HG03064 (cell line): ENCODE measurements at regions not wholly inside any gene's neighbourhood (a gene's known extent, or its start where the extent isn't known, plus 50 kb on each side); places are given as distances from the start of the nearest gene placed in this dataset.
A peak's percentile ranks its signal among the peaks of the same experiment; 100 is the strongest.

Source experiments
- ATAC-seq: cut with Tn5 transposase; IDR thresholded peaks from one replicate; pipeline ENCODE4 v1.9.1; 2021; ENCODE audit warnings: low read depth; ENCODE audit not compliant: unreplicated experiment

DNA sequence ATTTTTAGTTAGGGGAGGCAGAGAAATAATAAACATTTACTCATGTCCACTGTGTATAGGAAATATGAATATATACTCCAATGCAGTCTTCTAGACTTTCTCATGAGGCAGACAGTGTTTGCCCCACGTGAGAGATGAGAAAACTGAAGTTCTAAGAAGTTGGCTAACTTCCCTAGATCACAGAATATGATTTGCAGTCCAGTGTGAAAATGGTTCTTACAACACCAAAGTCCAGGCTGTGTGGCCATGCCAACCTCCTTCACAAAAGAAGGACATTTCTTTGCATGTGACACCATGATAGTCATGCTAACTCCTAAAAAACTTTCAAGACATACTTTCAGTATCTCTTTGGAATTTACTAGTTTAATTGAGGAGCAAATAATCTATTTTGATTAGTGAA lies 143.7 kb downstream of the IRS1 start:
- ATAC-seq, result no peak

DNA sequence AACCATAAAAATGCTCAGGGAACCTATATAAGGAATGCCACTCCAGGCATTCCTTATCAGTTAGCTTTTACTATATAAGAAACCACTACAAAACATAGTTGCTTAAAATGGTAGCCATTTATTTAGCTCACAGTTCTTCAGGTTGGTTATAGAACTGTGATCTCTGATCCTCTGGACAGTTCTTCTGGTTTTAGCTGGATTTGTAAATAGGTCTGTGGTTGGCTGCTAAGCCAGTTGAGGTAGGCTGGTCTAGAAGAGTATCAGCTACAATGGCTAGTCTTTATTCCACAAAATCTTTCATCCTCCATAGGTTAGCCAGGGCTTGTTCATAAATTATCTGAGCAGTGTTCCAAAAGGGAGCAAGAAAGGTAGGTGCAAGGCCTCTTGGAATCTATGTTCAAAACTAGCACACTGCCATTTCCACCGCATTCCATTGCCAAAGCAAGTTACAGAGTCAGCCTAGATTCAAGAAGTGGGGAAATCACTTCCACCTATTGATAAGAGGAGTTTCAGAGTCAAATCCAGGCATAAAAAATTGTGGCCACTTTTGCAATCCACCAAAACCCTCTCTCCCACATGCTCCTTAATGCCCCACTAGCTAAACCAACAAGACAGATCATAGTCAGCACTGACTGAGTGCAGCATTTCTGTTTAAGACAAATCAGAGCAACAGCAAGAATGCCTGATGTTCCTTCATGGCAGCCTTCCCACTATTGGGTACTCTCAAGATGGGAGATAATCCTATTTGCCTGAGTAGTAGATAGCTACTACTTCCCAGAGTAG lies 146.4 kb downstream of the IRS1 start:
- ATAC-seq, result no peak

DNA sequence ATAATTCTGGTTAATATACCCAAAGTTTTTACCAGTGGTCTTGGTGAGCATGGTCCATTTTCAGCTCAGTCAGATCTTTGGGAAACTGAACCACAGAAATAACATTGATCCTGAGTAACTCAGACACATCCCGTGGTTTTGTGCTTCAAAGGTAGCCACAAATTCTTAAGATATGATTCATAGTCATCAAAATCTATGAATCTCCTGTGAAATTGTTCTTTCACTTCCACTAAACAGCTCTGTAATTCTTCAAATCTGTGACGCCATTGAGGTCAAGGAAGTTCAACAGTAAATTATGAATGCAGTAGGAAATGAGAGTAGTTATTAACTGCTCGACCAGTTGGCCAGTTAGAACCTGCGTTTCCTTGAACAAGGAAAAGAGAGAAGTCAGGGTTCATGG lies 147.3 kb downstream of the IRS1 start:
- ATAC-seq, result no peak

DNA sequence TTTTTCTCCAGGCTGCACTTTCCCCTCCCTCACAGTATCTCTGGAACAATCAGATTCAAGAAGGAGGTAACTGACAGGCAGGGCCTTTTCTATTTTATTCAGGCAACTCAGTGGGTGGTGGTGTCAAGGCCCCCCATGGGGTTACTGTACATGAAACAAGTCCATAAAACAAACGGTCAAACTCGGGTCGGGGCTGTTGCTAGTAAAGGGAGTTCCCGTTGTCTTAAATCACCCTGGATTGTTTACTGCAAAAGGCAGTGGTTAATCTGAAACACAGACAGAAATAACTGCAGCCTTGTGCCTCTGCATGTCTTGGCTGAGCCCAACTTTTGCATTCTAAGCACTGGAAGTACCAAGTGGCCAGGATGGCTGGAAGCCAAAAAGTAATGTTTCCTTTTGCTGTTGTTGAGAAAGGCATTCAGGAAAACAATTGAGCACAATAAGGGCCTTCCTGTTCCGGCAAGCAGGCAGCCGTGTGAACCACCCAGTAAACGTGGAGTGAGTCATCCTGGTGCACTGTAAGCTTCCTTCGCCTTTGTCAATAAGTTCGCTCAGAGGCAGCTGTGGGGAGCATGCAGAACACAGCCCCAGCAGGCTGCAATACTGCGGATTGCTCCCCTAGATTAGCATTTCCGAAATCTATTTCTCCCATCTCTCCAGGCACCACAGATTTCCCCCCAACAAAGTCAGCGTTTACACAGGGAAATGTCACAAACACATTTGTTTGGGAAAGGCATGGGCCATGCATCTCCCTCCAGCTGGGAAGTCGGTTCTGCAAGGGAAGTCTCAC lies 149.6 kb downstream of the IRS1 start:
- peak; percentile 93 for ATAC-seq

DNA sequence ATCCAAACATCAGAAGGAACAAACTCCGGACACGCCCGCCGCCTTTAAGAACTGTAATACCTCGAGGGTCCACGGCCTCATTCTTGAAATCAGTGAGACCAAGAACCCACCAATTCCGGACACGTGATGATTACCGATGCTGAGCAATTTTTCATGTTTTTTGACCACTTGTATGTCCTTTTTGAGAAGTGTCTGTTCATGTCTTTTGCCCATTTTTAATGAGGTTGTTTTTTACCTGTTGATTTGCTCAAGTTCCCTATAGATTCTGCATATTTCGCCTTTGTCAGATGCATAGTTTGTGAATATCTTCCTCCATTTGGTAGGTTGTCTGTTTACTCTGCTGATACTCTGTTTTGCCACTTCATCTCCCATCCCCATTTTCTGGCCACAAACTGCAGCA lies 150.4 kb downstream of the IRS1 start:
- ATAC-seq, result no peak

DNA sequence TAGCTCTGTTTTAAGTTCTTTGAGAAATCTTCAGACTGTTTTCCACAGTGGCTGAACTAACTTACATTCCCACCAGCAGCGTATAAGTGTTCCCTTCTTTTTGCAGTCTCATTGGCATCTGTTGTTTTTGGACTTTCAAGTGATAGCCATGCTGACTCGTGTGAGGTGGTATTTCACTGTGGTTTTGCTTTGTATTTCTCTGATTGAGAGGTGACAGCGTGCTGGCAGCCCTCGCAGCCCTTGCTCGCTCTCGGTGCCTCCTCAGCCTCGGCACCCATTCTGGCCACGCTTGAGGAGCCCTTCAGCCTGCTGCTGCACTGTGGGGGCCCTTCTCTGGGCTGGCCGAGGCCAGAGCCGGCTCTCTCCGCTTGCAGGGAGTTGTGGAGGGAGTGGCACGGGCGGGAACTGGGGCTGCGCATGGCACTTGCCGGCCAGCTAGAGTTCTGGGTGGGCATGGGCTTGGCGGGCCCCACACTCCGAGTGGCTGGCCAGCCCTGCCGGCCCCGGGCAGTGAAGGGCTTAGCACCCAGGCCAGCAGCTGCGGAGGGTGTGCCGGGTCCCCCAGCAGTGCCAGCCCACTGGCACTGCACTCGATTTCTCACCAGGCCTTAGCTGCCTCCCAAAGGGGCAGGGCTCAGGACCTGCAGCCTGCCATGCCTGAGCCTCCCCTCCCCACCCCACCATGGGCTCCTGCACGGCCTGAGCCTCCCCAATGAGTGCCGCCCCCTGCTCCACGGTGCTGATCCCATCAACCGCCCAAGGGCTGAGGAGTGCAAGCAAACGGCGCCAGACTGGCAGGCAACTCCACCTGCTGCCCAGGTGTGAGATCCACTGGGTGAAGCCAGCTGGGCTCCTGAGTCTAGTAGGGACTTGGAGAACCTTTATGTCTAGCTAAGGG lies 151.8 kb downstream of the IRS1 start:
- ATAC-seq, result no peak

DNA sequence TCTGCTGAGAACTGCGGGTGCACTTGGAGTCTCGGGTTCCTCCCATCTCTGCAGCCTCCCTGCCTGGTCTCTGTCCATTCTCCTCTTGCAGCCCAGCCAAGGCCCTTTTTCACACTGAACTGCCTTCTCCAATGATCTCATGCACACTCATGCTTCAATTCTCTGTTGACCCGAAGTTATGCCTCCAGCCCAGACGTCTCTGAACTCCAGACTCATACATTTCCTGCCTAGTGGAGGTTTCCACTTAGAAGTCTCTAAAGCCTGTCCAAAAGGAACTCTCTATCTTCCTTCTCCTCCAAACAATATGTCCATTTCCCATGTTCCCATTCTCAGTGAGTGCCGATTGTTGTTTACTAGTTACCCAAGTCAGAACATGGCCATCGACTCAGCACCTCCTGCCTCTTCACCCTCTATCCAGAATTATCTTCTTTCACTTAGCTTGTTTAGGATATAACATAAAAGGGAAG lies 155.2 kb downstream of the IRS1 start:
- ATAC-seq, result no peak

DNA sequence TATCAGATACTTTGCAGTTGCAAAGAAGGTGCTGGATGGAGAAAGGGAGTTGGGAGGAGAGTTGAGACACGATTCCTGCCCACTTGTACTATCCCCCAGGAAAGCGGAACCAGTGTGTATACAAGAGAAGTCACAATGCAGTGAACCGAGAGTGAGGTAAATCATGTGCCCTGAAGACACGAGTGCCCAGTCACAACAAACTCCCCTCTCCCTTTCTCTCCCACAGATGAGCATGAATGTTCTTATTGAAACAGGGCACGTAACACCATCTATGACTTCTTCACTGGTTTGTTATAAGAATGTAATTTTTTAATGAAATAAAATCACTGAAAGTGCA lies 155.7 kb downstream of the IRS1 start:
- no peak for ATAC-seq

DNA sequence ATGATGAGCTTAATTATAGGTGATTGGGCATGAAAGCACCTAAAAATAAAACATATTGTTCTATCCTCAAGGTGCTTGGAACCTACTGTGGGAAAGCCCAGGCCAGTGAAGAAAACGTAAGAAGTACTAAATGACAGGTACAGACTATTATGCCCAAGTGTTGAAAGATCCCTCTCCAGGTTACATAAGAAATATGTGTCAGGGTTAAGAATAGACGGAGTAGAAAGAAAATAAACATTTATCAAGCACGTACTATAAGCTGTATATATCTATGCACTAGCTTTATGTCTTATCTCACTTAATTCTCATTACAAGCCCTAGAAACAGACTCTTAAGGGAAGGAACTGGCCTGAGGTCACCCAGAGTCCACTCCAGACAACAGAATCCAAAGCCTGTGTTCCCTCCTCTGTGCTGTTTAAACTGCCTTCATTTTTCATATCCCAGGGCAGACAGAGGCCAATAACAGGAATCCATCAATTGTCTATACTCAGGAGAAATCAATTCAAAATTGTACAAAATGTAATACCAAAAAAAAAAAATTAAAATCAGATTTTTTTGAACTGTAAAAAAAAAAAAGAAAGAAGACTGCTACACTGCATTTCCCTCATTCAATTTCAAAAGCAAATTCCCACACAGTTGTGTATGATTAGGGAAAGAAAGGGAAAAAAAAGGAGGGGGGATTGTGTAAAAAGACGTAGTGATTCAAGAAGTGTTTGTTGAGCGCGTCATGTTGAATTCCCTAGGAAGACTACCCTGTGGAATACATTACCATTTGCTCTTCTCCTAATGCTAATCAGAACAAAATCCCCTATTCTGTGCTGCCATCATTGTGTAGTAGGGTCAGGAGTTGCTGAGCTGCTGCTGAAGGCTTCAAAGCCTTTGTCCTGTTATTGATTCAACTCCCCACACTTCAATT lies 156.3 kb downstream of the IRS1 start:
- no peak for ATAC-seq

DNA sequence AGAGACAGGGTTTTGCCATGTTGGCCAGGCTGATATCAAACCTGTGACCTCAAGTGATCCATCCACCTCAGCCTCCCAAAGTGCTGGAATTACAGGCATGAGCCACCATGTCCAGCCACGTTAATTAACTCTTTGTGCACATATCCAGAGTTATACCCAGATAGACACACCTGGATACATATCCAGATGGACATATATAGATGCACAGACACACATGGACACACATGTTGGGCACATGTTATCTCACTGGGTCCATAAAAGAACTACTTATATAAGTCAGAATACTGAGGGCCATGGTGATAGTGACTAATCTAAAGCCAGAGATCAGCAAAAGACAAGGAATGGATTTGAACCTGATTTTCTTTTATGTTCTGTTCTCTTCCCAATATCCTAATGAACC lies 158.6 kb downstream of the IRS1 start:
- ATAC-seq, result no peak

DNA sequence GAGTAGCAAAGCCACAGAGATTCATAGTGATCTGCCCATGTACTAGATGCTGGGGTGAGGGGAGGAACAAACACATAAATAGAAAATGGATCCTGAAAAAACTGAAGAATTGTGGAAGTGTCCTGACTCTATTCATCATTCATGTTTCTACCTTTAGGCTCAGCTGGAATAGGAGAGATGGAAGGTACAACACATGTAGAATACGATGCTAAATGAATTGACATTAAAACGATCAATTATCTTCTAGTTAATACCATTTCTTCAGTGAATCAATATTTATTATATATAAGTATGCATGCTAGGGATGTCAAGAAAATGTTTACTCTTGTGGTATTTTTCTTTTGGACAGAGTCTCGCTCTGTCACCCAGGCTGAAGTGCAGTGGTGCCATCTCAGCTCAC lies 159.1 kb downstream of the IRS1 start:
- no peak for ATAC-seq

DNA sequence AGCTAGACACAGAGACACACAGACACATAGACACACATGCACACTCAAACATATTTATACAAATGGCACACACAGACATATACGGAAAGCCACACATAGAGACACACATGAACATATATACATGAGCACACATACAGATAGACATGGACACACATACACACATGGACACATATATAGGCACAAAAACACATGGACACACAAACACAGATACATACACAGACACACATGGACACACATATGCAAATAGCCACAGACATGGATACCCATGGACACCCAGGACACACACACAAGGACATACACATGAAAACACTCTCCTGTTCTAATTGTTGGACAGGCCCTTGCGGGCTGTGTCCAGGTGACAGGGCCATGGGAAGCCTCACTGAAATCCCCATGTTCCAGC lies 160.1 kb downstream of the IRS1 start:
- ATAC-seq, result no peak

DNA sequence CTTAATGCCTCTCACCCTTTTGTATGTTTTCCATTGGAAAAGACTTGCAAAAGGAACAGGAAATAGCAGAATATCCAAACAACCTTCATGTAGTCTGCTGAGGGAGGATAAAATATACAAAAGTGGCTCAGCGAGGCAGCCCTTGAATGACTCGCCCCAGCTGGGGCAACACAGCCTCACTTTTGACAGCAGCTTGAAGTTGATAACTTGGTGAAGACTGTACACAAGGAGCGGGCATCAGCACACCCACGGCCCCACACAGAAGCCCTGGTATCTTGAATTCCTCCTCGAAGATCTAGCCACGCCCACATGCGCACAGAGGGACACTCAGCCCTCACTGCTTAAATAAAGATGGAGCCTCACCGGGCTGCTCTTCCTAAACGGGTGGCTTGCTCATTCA lies 161.0 kb downstream of the IRS1 start:
- ATAC-seq, result no peak

DNA sequence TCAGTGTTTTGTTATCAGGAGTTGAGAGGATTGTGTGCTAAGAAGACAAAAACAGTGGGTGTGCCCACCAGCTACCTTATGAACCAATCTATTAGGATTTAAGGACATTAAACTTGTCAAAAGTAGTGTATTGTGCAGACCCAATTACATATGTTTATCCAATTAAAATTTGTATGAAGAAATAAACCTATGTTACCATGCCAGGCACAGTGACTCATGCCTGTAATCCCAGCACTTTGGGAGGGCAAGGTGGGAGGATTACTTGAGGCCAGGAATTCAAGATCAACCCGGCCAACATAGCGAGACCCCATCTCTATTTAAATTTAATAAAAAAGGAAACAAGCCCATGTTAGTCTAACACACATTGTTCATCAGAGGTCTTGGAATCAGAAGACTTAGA lies 162.2 kb downstream of the IRS1 start:
- ATAC-seq, result no peak

DNA sequence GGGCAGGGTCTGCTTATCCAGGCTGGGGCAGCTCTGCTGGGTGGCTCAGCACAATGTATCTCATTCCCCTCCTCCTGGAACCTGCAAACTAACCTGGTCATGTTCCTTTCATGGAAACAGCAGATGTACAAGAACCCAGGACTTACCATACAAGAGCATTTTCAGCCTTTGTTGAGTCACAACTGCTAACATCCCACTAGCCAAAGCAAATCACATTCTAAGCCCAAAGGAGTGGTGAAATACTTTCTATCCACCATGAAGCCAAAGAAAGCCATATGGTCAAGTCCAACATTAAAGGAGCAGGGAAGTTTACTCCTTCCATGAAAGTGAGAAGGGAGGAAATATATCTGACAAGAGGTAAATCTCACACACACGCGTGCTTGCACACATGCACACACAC lies 163.0 kb downstream of the IRS1 start:
- ATAC-seq, result no peak

DNA sequence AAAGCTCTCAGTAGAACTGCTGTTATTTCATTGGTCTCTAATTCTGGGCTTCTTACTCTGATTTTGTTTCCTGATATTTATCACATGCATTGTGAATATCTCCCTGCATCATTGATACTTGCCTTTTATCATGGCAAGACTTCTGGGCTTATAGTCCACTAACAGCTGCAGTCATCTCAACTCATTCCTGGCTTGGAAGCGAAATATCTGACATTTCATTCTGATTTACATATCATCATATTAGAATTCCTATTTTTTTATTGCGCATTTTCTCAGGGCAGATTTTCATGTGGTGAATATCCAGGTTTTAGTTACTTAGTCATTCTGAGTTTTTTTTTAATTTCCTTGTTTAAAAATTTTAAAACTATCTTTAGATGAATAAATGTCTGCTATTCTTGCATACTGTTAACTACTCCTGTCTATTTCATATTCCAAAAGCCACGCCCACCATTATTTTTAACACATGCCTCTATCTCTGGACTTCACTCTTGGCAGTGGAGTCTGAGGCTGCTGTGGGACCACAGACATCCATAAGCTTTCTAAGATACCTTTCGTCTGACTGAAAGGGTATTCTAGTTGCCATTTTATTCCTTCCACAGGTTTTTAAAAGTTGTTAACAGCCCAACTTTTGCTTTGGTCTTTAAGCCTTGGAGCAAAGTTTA lies 164.5 kb downstream of the IRS1 start:
- ATAC-seq, result no peak

DNA sequence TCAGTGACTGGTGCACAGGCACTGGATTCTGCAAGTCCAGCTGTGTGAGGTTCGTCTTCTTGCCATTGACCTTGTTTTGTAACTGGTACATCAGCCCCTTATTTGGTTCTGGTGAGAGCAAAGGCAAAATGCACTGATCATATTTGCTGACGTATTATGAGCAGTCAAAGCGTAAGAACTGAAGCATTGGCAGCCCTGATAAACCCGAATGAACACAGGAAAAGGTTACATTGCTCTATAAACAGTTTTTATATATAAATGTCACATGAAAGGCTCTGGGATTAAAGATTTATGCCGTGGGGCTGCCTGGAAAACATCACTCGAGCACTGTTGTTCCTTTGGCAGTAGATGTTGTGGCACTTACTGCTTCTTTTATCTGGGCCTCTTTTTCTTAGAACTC lies 167.9 kb downstream of the IRS1 start:
- no peak for ATAC-seq

DNA sequence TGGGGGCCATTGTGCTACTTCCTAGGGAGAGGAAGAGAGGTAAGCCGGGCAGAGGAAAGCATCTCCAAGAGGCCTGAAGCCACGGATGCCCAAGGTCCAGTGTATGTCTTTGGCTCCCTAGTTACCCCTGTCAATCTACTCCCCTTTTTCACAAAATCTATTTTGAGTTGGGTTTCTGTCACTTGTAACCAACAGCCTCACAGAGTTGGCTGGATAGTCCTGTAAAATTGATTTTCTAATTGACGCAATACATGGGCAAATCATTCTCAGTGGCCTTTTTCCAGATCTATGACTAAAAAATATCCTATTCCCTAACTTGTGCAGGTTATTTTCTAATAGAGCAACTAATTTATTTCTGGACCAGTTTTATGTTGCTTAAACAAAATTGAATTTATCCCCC lies 168.4 kb downstream of the IRS1 start:
- no peak for ATAC-seq

DNA sequence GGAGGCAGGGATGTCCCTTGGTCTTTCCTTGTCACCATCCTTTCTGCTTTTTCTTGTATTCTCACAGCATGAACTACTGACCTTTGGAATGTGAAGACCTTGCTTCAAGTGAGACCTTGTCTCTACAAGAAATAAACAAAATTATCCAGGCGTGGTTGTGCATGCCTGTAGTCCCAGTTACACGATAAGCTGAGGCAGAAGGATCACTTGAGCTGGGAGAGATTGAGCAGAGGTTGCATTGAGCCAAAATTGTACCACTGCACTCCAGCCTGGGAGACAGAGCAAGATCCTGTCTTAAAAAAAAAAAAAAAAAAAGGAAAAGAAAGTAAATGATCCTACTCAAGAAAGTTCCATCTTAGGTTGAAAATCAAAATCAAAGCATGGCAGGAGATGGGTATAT lies 173.7 kb downstream of the IRS1 start:
- ATAC-seq, result no peak
